ENCODE measurements at regions not wholly inside any gene's neighbourhood (a gene's known extent, or its start where the extent isn't known, plus 50 kb on each side); places are given as distances from the start of the nearest gene placed in this dataset.

- DNase-seq (ENCODE audit: low read depth in 1 of 2, low spot score in 1 of 2) = no peak
- H3K4me3 ChIP-seq (replicated peaks; ENCODE audit: insufficient read depth, low read length) = no peak overlapping the region
- H3K27me3 ChIP-seq (ENCODE audit: insufficient read depth, poor library complexity, severe bottlenecking) = no peaks in the 10 kb centered on the region
- TF ChIP-seq POLR2AphosphoS5 (IDR thresholded peaks at IDR 0.05; ENCODE audit: low read depth) (no peak), SPI1 (IDR thresholded peaks at IDR 0.05; ENCODE audit: borderline replicate concordance, low read depth) (no peak), GABPA (IDR thresholded peaks at IDR 0.05; ENCODE audit: low read depth) (no peak), REST (IDR thresholded peaks at IDR 0.05; ENCODE audit: insufficient replicate concordance, low read depth) (no peak), CTCF (IDR thresholded peaks at IDR 0.05; ENCODE audit: insufficient read depth, low read length) (no peak)
- H3K27ac ChIP-seq (replicated peaks) = no peak overlapping the region
Observed at GRCh38 chr6:98358173-98358572, 476.2 kb upstream of the POU3F2 start.

- no peak for TF ChIP-seq SPI1 (IDR thresholded peaks at IDR 0.05; ENCODE audit: borderline replicate concordance, low read depth)
- Histone ChIP-seq H3K27me3 (ENCODE audit: insufficient read depth, poor library complexity, severe bottlenecking) (no peaks in the 10 kb centered on the region), H3K27ac (replicated peaks) (no peak overlapping the region), H3K4me3 (replicated peaks; ENCODE audit: insufficient read depth, low read length) (no peak overlapping the region)
- DNase-seq (ENCODE audit: low read depth in 1 of 2, low spot score in 1 of 2) = no peak
Observed at GRCh38 chr6:98366371-98366770, 468.0 kb upstream of the POU3F2 start.

- Histone ChIP-seq H3K4me3 (replicated peaks; ENCODE audit: insufficient read depth, low read length) (no peak overlapping the region), H3K27me3 (ENCODE audit: insufficient read depth, poor library complexity, severe bottlenecking) (no peaks in the 10 kb centered on the region), H3K27ac (replicated peaks) (no peak overlapping the region)
- TF ChIP-seq SPI1 (IDR thresholded peaks at IDR 0.05; ENCODE audit: borderline replicate concordance, low read depth) = no peak
- no peak for TF ChIP-seq REST (IDR thresholded peaks at IDR 0.05; ENCODE audit: insufficient replicate concordance, low read depth)
- no peak for TF ChIP-seq CTCF (IDR thresholded peaks at IDR 0.05; ENCODE audit: insufficient read depth, low read length)
- no peak for TF ChIP-seq POLR2AphosphoS5 (IDR thresholded peaks at IDR 0.05; ENCODE audit: low read depth)
- TF ChIP-seq GABPA (IDR thresholded peaks at IDR 0.05; ENCODE audit: low read depth) = no peak
- no peak for DNase-seq (ENCODE audit: low read depth in 1 of 2, low spot score in 1 of 2)
Observed at GRCh38 chr6:98380589-98380988, 453.8 kb upstream of the POU3F2 start.

GRCh38 chr6:98382246-98382645 lies 452.1 kb upstream of the POU3F2 start:
- Histone ChIP-seq H3K27me3 (ENCODE audit: insufficient read depth, poor library complexity, severe bottlenecking) (no peaks in the 10 kb centered on the region), H3K4me3 (replicated peaks; ENCODE audit: insufficient read depth, low read length) (no peak overlapping the region), H3K27ac (replicated peaks) (no peak overlapping the region)
- DNase-seq (ENCODE audit: low read depth in 1 of 2, low spot score in 1 of 2) = no peak
- TF ChIP-seq REST (IDR thresholded peaks at IDR 0.05; ENCODE audit: insufficient replicate concordance, low read depth) (no peak), SPI1 (IDR thresholded peaks at IDR 0.05; ENCODE audit: borderline replicate concordance, low read depth) (no peak), POLR2AphosphoS5 (IDR thresholded peaks at IDR 0.05; ENCODE audit: low read depth) (no peak), GABPA (IDR thresholded peaks at IDR 0.05; ENCODE audit: low read depth) (no peak), CTCF (IDR thresholded peaks at IDR 0.05; ENCODE audit: insufficient read depth, low read length) (no peak)

All from HL-60 (cell line).